ENCODE measurements at regions not wholly inside any gene's neighbourhood (a gene's known extent, or its start where the extent isn't known, plus 50 kb on each side); places are given as distances from the start of the nearest gene placed in this dataset.

GRCh38 chr20:50367104-50367674 lies 143.0 kb upstream of the PTPN1 start:
- H3K9me3 Mint-ChIP-seq, result no peaks in the 10 kb centered on the region
- no peak for ATAC-seq (replicated peaks in 1 of 2)
- H3K27ac Mint-ChIP-seq, result no peak overlapping the region
- no peak overlapping the region for H3K4me3 Mint-ChIP-seq
- peaks cover 13% of the 10 kb centered on the region for H3K4me1 Mint-ChIP-seq (ENCODE audit: low read depth)
- no peak for DNase-seq
- no peaks in the 10 kb centered on the region for H3K36me3 Mint-ChIP-seq (ENCODE audit: insufficient read depth in 2 of 2)
- H3K27me3 Mint-ChIP-seq (ENCODE audit: low read depth), result peaks cover 6% of the 10 kb centered on the region

DNA sequence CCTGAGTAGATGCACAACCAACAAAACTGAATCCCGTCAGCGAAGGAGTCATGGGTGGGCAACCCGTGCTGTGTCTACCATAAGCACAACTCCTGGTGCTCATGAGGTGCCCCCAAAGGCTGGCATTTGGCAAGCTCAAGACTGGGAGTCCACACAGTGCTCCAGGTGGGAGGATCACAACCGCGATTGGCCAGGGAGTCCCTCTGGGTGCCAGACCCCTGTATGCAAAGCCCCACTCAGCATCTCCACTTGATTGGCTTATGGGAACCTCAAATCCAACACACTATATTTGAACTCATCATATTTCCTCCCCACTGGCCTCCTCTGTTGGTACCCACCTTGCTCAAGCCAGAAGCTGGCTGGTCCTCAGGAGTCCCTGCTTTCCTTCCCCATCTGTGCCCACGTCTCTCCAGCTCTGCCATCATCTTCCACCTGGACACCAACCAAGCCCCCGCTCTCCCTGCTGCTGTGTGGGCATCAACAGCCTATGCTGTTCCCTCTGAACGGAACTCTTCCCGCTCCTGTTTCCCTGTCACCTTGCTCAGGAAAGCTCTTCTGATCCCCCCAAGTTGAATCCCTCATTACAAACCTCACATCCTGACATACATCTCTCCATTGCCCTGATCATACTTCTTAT lies 142.3 kb upstream of the PTPN1 start:
- Mint-ChIP-seq H3K27me3 (ENCODE audit: low read depth) (peaks cover 6% of the 10 kb centered on the region), H3K9me3 (no peaks in the 10 kb centered on the region), H3K4me3 (no peak overlapping the region), H3K4me1 (ENCODE audit: low read depth) (peaks cover 13% of the 10 kb centered on the region), H3K27ac (no peak overlapping the region), H3K36me3 (ENCODE audit: insufficient read depth in 2 of 2) (no peaks in the 10 kb centered on the region)
- ATAC-seq (replicated peaks in 1 of 2), result no peak
- DNase-seq, result no peak

DNA sequence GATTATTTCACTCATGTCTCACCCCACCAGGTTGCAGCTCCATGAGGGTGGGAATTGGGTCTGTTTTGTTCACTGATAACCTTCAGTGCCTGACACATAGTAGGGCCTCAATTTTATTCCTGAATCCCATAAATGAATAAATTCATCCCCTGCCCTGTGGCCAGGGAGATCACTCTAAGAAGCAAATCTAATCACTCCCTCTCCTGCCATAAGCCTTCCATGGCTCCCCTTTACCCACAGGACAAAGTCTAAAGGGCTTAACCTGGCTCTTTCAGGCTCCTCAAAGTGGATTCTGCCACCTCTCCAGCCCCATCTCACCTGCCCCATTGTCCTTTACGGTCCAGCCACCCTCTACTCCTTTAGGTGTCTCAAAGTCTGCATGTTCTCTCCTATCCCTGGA lies 141.8 kb upstream of the PTPN1 start:
- no peaks in the 10 kb centered on the region for H3K9me3 Mint-ChIP-seq
- DNase-seq (no peak), ATAC-seq (replicated peaks in 1 of 2) (no peak)
- no peak overlapping the region for H3K4me3 Mint-ChIP-seq
- peaks cover 13% of the 10 kb centered on the region for H3K4me1 Mint-ChIP-seq (ENCODE audit: low read depth)
- no peaks in the 10 kb centered on the region for H3K36me3 Mint-ChIP-seq (ENCODE audit: insufficient read depth in 2 of 2)
- H3K27me3 Mint-ChIP-seq (ENCODE audit: low read depth), result peaks cover 8% of the 10 kb centered on the region
- H3K27ac Mint-ChIP-seq, result no peak overlapping the region

GRCh38 chr20:50368813-50369224 lies 141.4 kb upstream of the PTPN1 start:
- ATAC-seq (replicated peaks in 1 of 2) (no peak), DNase-seq (no peak)
- H3K4me3 Mint-ChIP-seq, result no peak overlapping the region
- no peaks in the 10 kb centered on the region for H3K9me3 Mint-ChIP-seq
- H3K4me1 Mint-ChIP-seq (ENCODE audit: low read depth), result peaks cover 13% of the 10 kb centered on the region
- H3K27ac Mint-ChIP-seq, result no peak overlapping the region
- peaks cover 12% of the 10 kb centered on the region for H3K27me3 Mint-ChIP-seq (ENCODE audit: low read depth)
- no peaks in the 10 kb centered on the region for H3K36me3 Mint-ChIP-seq (ENCODE audit: insufficient read depth in 2 of 2)

DNA sequence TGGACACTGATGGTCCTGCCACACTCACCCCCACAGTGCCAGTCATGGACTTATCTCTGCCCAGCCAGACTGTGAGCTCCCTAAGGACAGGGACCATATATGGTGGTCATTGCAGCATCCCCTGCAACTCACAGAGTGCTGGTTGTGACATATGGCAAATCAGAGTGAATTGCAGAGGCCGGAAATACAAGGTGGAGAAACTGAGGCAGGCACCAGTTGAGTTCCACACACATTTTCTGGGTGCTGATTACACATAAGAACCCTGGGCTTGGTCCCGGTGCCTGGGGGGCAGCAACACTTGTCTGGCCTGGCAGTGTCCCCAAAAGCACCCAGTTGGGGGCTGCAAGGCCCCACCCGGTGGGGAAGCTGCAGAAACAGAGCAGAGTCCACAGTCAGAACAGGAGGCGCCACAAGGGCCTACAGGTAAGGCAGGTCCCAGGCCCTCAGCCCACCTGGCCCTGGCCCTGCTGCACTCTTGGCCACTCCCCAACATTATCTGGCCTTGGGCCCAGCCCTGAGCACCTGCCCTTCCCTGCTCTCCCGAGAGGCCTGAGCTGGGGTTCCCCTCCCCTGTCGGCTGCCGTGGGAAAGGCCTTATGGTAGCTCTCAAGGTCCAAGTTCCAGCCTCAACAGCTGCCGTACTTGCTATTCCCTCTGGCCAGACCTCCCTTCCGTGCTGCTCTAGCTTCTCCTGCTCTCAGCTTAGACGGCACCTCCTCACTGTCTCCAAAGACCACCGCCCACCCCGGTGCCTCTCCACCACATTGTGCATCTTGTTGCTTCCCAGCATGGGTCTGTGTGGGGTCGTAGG lies 140.8 kb upstream of the PTPN1 start:
- Mint-ChIP-seq H3K27ac (no peak overlapping the region), H3K36me3 (ENCODE audit: insufficient read depth in 2 of 2) (no peaks in the 10 kb centered on the region), H3K4me3 (no peak overlapping the region), H3K4me1 (ENCODE audit: low read depth) (peaks cover 13% of the 10 kb centered on the region), H3K9me3 (no peaks in the 10 kb centered on the region), H3K27me3 (ENCODE audit: low read depth) (peaks cover 15% of the 10 kb centered on the region)
- ATAC-seq (replicated peaks in 1 of 2) (no peak), DNase-seq (no peak)

DNA sequence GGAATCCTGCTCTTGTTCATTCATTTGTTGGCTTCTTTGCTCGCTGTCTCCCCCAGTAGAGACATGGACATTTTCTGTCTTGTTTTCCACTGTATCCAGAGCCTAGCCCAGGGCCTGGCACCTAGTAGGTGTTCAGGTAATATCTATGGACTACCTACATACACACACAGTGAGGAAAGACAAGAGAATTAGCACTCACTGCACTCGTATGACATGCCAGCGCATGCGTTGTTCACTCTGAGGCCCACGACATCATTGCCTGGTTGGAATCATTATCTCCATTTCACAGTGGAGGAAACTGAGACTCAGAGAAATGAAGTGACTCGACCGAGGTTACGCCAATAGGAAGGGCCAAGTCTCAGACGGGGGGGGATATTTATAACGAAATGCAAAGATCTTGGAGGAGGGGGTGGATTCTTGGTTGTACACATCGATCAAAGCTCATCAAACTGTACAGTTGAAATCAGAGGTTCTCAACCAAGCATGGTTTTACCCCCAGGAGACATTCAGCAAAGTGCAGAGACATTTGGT lies 140.1 kb upstream of the PTPN1 start:
- H3K36me3 Mint-ChIP-seq (ENCODE audit: insufficient read depth in 2 of 2), result no peaks in the 10 kb centered on the region
- H3K9me3 Mint-ChIP-seq, result no peaks in the 10 kb centered on the region
- H3K4me1 Mint-ChIP-seq (ENCODE audit: low read depth), result peaks cover 13% of the 10 kb centered on the region
- H3K27me3 Mint-ChIP-seq (ENCODE audit: low read depth), result peaks cover 15% of the 10 kb centered on the region
- H3K4me3 Mint-ChIP-seq, result no peak overlapping the region
- ATAC-seq (replicated peaks in 1 of 2), result no peak
- H3K27ac Mint-ChIP-seq, result no peak overlapping the region
- DNase-seq, result no peak

GRCh38 chr20:50371878-50372769 lies 138.1 kb upstream of the PTPN1 start:
- Mint-ChIP-seq H3K27ac (no peak overlapping the region), H3K27me3 (ENCODE audit: low read depth) (peaks cover 15% of the 10 kb centered on the region), H3K9me3 (no peaks in the 10 kb centered on the region), H3K4me1 (ENCODE audit: low read depth) (peaks cover 17% of the 10 kb centered on the region), H3K36me3 (ENCODE audit: insufficient read depth in 2 of 2) (no peaks in the 10 kb centered on the region), H3K4me3 (no peak overlapping the region)
- ATAC-seq (replicated peaks in 1 of 2) (no peak), DNase-seq (no peak)

GRCh38 chr20:50372770-50373088 lies 137.5 kb upstream of the PTPN1 start:
- H3K27ac Mint-ChIP-seq, result no peak overlapping the region
- H3K4me3 Mint-ChIP-seq, result no peak overlapping the region
- no peaks in the 10 kb centered on the region for H3K36me3 Mint-ChIP-seq (ENCODE audit: insufficient read depth in 2 of 2)
- peaks cover 22% of the 10 kb centered on the region for H3K4me1 Mint-ChIP-seq (ENCODE audit: low read depth)
- ATAC-seq (replicated peaks in 1 of 2) (no peak), DNase-seq (no peak)
- H3K27me3 Mint-ChIP-seq (ENCODE audit: low read depth), result peaks cover 15% of the 10 kb centered on the region
- H3K9me3 Mint-ChIP-seq, result no peaks in the 10 kb centered on the region

GRCh38 chr20:50373674-50374286 lies 136.4 kb upstream of the PTPN1 start:
- Mint-ChIP-seq H3K4me1 (ENCODE audit: low read depth) (peaks cover 22% of the 10 kb centered on the region), H3K27ac (no peak overlapping the region), H3K9me3 (no peaks in the 10 kb centered on the region), H3K27me3 (ENCODE audit: low read depth) (peaks cover 9% of the 10 kb centered on the region), H3K36me3 (ENCODE audit: insufficient read depth in 2 of 2) (no peaks in the 10 kb centered on the region), H3K4me3 (no peak overlapping the region)
- no peak for ATAC-seq (replicated peaks in 1 of 2)
- DNase-seq, result no peak

- no peak for ATAC-seq (replicated peaks in 1 of 2)
- Mint-ChIP-seq H3K27ac (no peak overlapping the region), H3K9me3 (no peaks in the 10 kb centered on the region)
Observed at GRCh38 chr20:50374541-50375078, 135.6 kb upstream of the PTPN1 start.

GRCh38 chr20:50376179-50376887 lies 133.8 kb upstream of the PTPN1 start:
- no peak for DNase-seq
- Mint-ChIP-seq H3K36me3 (ENCODE audit: insufficient read depth in 2 of 2) (no peaks in the 10 kb centered on the region), H3K9me3 (no peaks in the 10 kb centered on the region), H3K4me3 (no peak overlapping the region), H3K4me1 (ENCODE audit: low read depth) (peaks cover 18% of the 10 kb centered on the region), H3K27ac (no peak overlapping the region), H3K27me3 (ENCODE audit: low read depth) (peaks cover 9% of the 10 kb centered on the region)
- peak; percentile 13 to 18 for ATAC-seq (replicated peaks in 1 of 2)

More at GRCh38 chr20:50374541-50375078, 135.6 kb upstream of the PTPN1 start:
- peaks cover 22% of the 10 kb centered on the region for H3K4me1 Mint-ChIP-seq (ENCODE audit: low read depth)
- no peak for DNase-seq
- H3K27me3 Mint-ChIP-seq (ENCODE audit: low read depth), result peaks cover 9% of the 10 kb centered on the region
- no peak overlapping the region for H3K4me3 Mint-ChIP-seq
- no peaks in the 10 kb centered on the region for H3K36me3 Mint-ChIP-seq (ENCODE audit: insufficient read depth in 2 of 2)

Measured in activated T-cell treated with anti-CD3 and anti-CD28 coated beads, Interleukin-2, amount 50 U/mL, for 72 hours (primary cell).